Body of pancreas (tissue), 4 donors: ENCODE measurements at regions not wholly inside any gene's neighbourhood (a gene's known extent, or its start where the extent isn't known, plus 50 kb on each side); places are given as distances from the start of the nearest gene placed in this dataset.

ENCODE experiments used
- ATAC-seq: fragments of 150-250 bp; one replicate; pipeline ENCODE4 v1.9.1; 2016
- DNase-seq, 4 donors: peaks; one replicate each; pipeline ENCODE4 v3.0.0-alpha.2; 2019
- H3K27ac ChIP-seq, 4 donors: fragments of 200-600 bp; sonication (generic); 1 replicate in 3 of 4; 2 replicates in 1 of 4; pipeline versions ENCODE4 v1.5.1 to v1.6.1; 2016 to 2019; ENCODE audit warnings: mild to moderate bottlenecking in 1 of 4, mixed read lengths in 1 of 4, moderate library complexity in 1 of 4
- H3K27me3 ChIP-seq, 2 donors: fragments of 200-600 bp; sonication (generic); one replicate each; pipeline ENCODE4 v1.6.0; 2016; ENCODE audit warnings: mild to moderate bottlenecking in 1 of 2
- H3K36me3 ChIP-seq, 2 donors: fragments of 200-600 bp; sonication (generic); replicated peaks in 1 of 2; 2 replicates each; pipeline ENCODE4 v1.5.1; 2016; ENCODE audit warnings: low read depth in 2 of 2; ENCODE audit not compliant: insufficient read depth in 1 of 2
- H3K4me1 ChIP-seq: fragments of 200-600 bp; sonication (generic); one replicate; pipeline ENCODE4 v1.6.0; 2016
- H3K4me3 ChIP-seq, 2 donors: fragments of 200-600 bp; sonication (generic); 1 replicate in 1 of 2; 2 replicates in 1 of 2; pipeline ENCODE4 v1.5.1; 2016 to 2019
- H3K9me3 ChIP-seq, 3 donors: fragments of 200-600 bp; sonication (generic); 1 replicate in 2 of 3; 2 replicates in 1 of 3; pipeline ENCODE4 v1.5.1; 2016
- CTCF ChIP-seq, 7 experiments: fragments of 450-650 bp in 4 of 7; fragments of 200-600 bp in 3 of 7; sonication (generic) in 3 of 7; IDR thresholded peaks; one replicate each; pipeline ENCODE4 v1.5.1; 2016 to 2019; ENCODE audit warnings: antibody characterized with exemption in 7 of 7
- POLR2A ChIP-seq, 3 donors: fragments of 450-650 bp; IDR thresholded peaks; one replicate each; pipeline ENCODE4 v1.6.1; 2016; ENCODE audit warnings: antibody characterized with exemption in 3 of 3, mild to moderate bottlenecking in 2 of 3
- WGBS, 2 donors: methylation state at CpG; one replicate each; pipeline ENCODE4 v1.1.5; 2017; 5-methylcytosine and 5-hydroxymethylcytosine counted together
- intact Hi-C: fragments of 100-400 bp; cut with DNase I; formaldehyde crosslinking; loops from one replicate; pipeline ENCODE4 v1.15.1; 2023

GRCh38 chr2:5984273-5984655 is 292.1 kb downstream of the SOX11 start:
- Histone ChIP-seq H3K4me1 (peaks cover 6% of the 10 kb centered on the region), H3K27ac (no peak overlapping the region), H3K9me3 (no peaks in the 10 kb centered on the region), H3K4me3 (no peak overlapping the region), H3K36me3 (no peaks in the 10 kb centered on the region), H3K27me3 (no peaks in the 10 kb centered on the region)
- DNase-seq (no peak), ATAC-seq (no peak)
- WGBS, 2 donors: 47 to 54% methylated on average over 2 of the region's 2 CpGs
- TF ChIP-seq CTCF (IDR thresholded peaks at IDR 0.05): no peak
- TF ChIP-seq POLR2A (IDR thresholded peaks at IDR 0.05): no peak
- intact Hi-C loops: no loop called here

GRCh38 chr2:5984946-5985345 is 292.8 kb downstream of the SOX11 start:
- ATAC-seq (no peak), DNase-seq (no peak)
- Histone ChIP-seq H3K4me1 (peaks cover 6% of the 10 kb centered on the region), H3K27ac (no peak overlapping the region), H3K27me3 (no peaks in the 10 kb centered on the region), H3K36me3 (no peaks in the 10 kb centered on the region), H3K4me3 (no peak overlapping the region), H3K9me3 (no peaks in the 10 kb centered on the region)
- intact Hi-C loops: no loop called here
- WGBS, 2 donors: 86 to 87% methylated on average over 6 of the region's 6 CpGs
- TF ChIP-seq POLR2A (IDR thresholded peaks at IDR 0.05) (no peak), CTCF (IDR thresholded peaks at IDR 0.05) (no peak)

- no peak for TF ChIP-seq CTCF (IDR thresholded peaks at IDR 0.05)
- no peak for TF ChIP-seq POLR2A (IDR thresholded peaks at IDR 0.05)
- 83% methylated on average over 18 of the region's 18 CpGs for WGBS, 2 donors
- H3K27ac ChIP-seq: no peak overlapping the region
- H3K27me3 ChIP-seq: no peaks in the 10 kb centered on the region
- H3K36me3 ChIP-seq: no peaks in the 10 kb centered on the region
- DNase-seq: no peak
- no peak overlapping the region for H3K4me3 ChIP-seq
- no peak for ATAC-seq
- no peaks in the 10 kb centered on the region for H3K9me3 ChIP-seq
- intact Hi-C loops: no loop called here
- peaks cover 6% of the 10 kb centered on the region for H3K4me1 ChIP-seq
Measured at GRCh38 chr2:5985536-5986385, 293.6 kb downstream of the SOX11 start.

GRCh38 chr2:5986801-5987787 is 294.9 kb downstream of the SOX11 start:
- no peak overlapping the region for H3K27ac ChIP-seq
- H3K27me3 ChIP-seq: no peaks in the 10 kb centered on the region
- DNase-seq (no peak), ATAC-seq (no peak)
- H3K9me3 ChIP-seq: no peaks in the 10 kb centered on the region
- H3K4me1 ChIP-seq: no peaks in the 10 kb centered on the region
- intact Hi-C loops: no loop called here
- TF ChIP-seq POLR2A (IDR thresholded peaks at IDR 0.05) (no peak), CTCF (IDR thresholded peaks at IDR 0.05) (no peak)
- H3K4me3 ChIP-seq: no peak overlapping the region
- 65 to 71% methylated on average over 12 of the region's 12 CpGs for WGBS, 2 donors
- no peaks in the 10 kb centered on the region for H3K36me3 ChIP-seq
